Activated CD4-positive, alpha-beta T cell treated with anti-CD3 and anti-CD28 coated beads for 36 hours (primary cell): ENCODE measurements at regions not wholly inside any gene's neighbourhood (a gene's known extent, or its start where the extent isn't known, plus 50 kb on each side); places are given as distances from the start of the nearest gene placed in this dataset.

Experiments
- ATAC-seq: fragments of 200-7000 bp; cut with Tn5 transposase; one replicate; pipeline ENCODE4 v1.10.0; 2021; ENCODE audit warnings: mild to moderate bottlenecking, moderate library complexity
- CTCF ChIA-PET: fragments of 350-600 bp; sonication (Branson Sonifier 250); formaldehyde crosslinking; loops from one replicate; lab custom pipeline; 2021; ENCODE audit warnings: antibody characterized with exemption; lab: Charles Lee
- POLR2A ChIA-PET: fragments of 350-600 bp; sonication (Branson Sonifier 250); formaldehyde crosslinking; loops from one replicate; lab custom pipeline; 2021; ENCODE audit warnings: antibody characterized with exemption, inconsistent platforms; lab: Charles Lee
- DNase-seq: peaks from one replicate; pipeline ENCODE4 v3.0.0-alpha.2; 2020
- H3K27ac Mint-ChIP-seq: one replicate; pipeline ENCODE4 v1.8.0; 2021; ENCODE audit warnings: mixed read lengths
- H3K27me3 Mint-ChIP-seq: one replicate; pipeline ENCODE4 v1.8.0; 2021; ENCODE audit warnings: mixed read lengths
- H3K36me3 Mint-ChIP-seq: one replicate; pipeline ENCODE4 v1.8.0; 2021; ENCODE audit warnings: low read depth, mixed read lengths
- H3K4me1 Mint-ChIP-seq: one replicate; pipeline ENCODE4 v1.8.0; 2021; ENCODE audit warnings: mixed read lengths
- H3K4me3 Mint-ChIP-seq: one replicate; pipeline ENCODE4 v1.8.0; 2021; ENCODE audit warnings: mild to moderate bottlenecking, moderate library complexity, mixed read lengths
- H3K9me3 Mint-ChIP-seq: one replicate; pipeline ENCODE4 v1.8.0; 2021; ENCODE audit warnings: low read depth, mixed read lengths
- intact Hi-C, 2 experiments: fragments of 100-400 bp; cut with DNase I in 1 of 2; cut with micrococcal nuclease in 1 of 2; formaldehyde crosslinking; loops; one replicate each; pipeline versions ENCODE4 v1.14.2 to v1.15.1; 2022 to 2024; cut with DNase I, micrococcal nuclease

- Mint-ChIP-seq H3K9me3 (no peaks in the 10 kb centered on the region), H3K4me1 (no peaks in the 10 kb centered on the region), H3K36me3 (no peaks in the 10 kb centered on the region), H3K4me3 (no peak overlapping the region), H3K27me3 (peaks cover 2% of the 10 kb centered on the region), H3K27ac (no peak overlapping the region)
- intact Hi-C loops, result no loop called here
- no peak for ATAC-seq
- CTCF ChIA-PET, result no interaction called here
- DNase-seq, result no peak
- POLR2A ChIA-PET, result no interaction called here
Measured at GRCh38 chr10:124213471-124213870, 120.1 kb upstream of the CHST15 start.

- CTCF ChIA-PET, result no interaction called here
- Mint-ChIP-seq H3K9me3 (no peaks in the 10 kb centered on the region), H3K27me3 (peaks cover 2% of the 10 kb centered on the region), H3K4me1 (no peaks in the 10 kb centered on the region), H3K36me3 (no peaks in the 10 kb centered on the region), H3K4me3 (no peak overlapping the region), H3K27ac (no peak overlapping the region)
- POLR2A ChIA-PET, result no interaction called here
- intact Hi-C loops, result no loop called here
- no peak for ATAC-seq
- DNase-seq, result no peak
Measured at GRCh38 chr10:124212702-124213101, 119.3 kb upstream of the CHST15 start.

- CTCF ChIA-PET, result no interaction called here
Measured at GRCh38 chr10:124211921-124212320, 118.5 kb upstream of the CHST15 start.

GRCh38 chr10:124210263-124210662, 116.9 kb upstream of the CHST15 start:
- H3K4me3 Mint-ChIP-seq, result no peak overlapping the region
- no peaks in the 10 kb centered on the region for H3K9me3 Mint-ChIP-seq
- no peaks in the 10 kb centered on the region for H3K27me3 Mint-ChIP-seq
- H3K4me1 Mint-ChIP-seq, result no peaks in the 10 kb centered on the region
- ChIA-PET POLR2A (no interaction called here), CTCF (interaction anchor here (0.7 kb wide), 1 partner anchor 300 kb away, joined by 4 read pairs; no protein-coding TSS in a partner anchor)
- no peak for ATAC-seq
- H3K36me3 Mint-ChIP-seq, result no peaks in the 10 kb centered on the region
- intact Hi-C loops, result no loop called here
- no peak overlapping the region for H3K27ac Mint-ChIP-seq
- no peak for DNase-seq

More at GRCh38 chr10:124211921-124212320, 118.5 kb upstream of the CHST15 start:
- no peaks in the 10 kb centered on the region for H3K9me3 Mint-ChIP-seq
- H3K27ac Mint-ChIP-seq, result no peak overlapping the region
- no peak overlapping the region for H3K4me3 Mint-ChIP-seq
- POLR2A ChIA-PET, result no interaction called here
- DNase-seq (no peak), ATAC-seq (no peak)
- H3K36me3 Mint-ChIP-seq, result no peaks in the 10 kb centered on the region
- no peaks in the 10 kb centered on the region for H3K27me3 Mint-ChIP-seq
- intact Hi-C loops, result no loop called here
- H3K4me1 Mint-ChIP-seq, result no peaks in the 10 kb centered on the region

- no peak for DNase-seq
- ChIA-PET CTCF (interaction anchor here (1.2 kb wide), 1 partner anchor 68 kb away, joined by 4 read pairs; no protein-coding TSS in a partner anchor), POLR2A (no interaction called here)
- Mint-ChIP-seq H3K36me3 (no peaks in the 10 kb centered on the region), H3K27me3 (no peaks in the 10 kb centered on the region), H3K4me3 (no peak overlapping the region), H3K9me3 (no peaks in the 10 kb centered on the region), H3K27ac (no peak overlapping the region), H3K4me1 (no peaks in the 10 kb centered on the region)
- no peak for ATAC-seq
- intact Hi-C loops, result no loop called here
Measured at GRCh38 chr10:124207391-124207790, 114.0 kb upstream of the CHST15 start.

GRCh38 chr10:124206616-124207015, 113.2 kb upstream of the CHST15 start:
- no peaks in the 10 kb centered on the region for H3K27me3 Mint-ChIP-seq
- intact Hi-C loops, result no loop called here
- ATAC-seq, result no peak
- ChIA-PET CTCF (interaction anchor here (1.2 kb wide), 1 partner anchor 69 kb away, joined by 4 read pairs; no protein-coding TSS in a partner anchor), POLR2A (no interaction called here)
- no peaks in the 10 kb centered on the region for H3K4me1 Mint-ChIP-seq
- no peak overlapping the region for H3K27ac Mint-ChIP-seq
- H3K36me3 Mint-ChIP-seq, result no peaks in the 10 kb centered on the region
- H3K9me3 Mint-ChIP-seq, result no peaks in the 10 kb centered on the region
- no peak for DNase-seq
- no peak overlapping the region for H3K4me3 Mint-ChIP-seq

GRCh38 chr10:124205432-124205831, 112.0 kb upstream of the CHST15 start:
- H3K27me3 Mint-ChIP-seq, result no peaks in the 10 kb centered on the region
- no peaks in the 10 kb centered on the region for H3K9me3 Mint-ChIP-seq
- H3K4me3 Mint-ChIP-seq, result no peak overlapping the region
- no peaks in the 10 kb centered on the region for H3K36me3 Mint-ChIP-seq
- no peak for ATAC-seq
- ChIA-PET POLR2A (no interaction called here), CTCF (interaction anchor here (1.0 to 1.2 kb wide), 2 partner anchors 19 to 53 kb away, joined by 3 to 5 read pairs; no protein-coding TSS in a partner anchor)
- no peaks in the 10 kb centered on the region for H3K4me1 Mint-ChIP-seq
- DNase-seq, result no peak
- no peak overlapping the region for H3K27ac Mint-ChIP-seq
- intact Hi-C loops, result no loop called here

GRCh38 chr10:124204726-124205125, 111.3 kb upstream of the CHST15 start:
- Mint-ChIP-seq H3K4me3 (no peak overlapping the region), H3K9me3 (no peaks in the 10 kb centered on the region), H3K27ac (no peak overlapping the region), H3K27me3 (peaks cover 3% of the 10 kb centered on the region), H3K36me3 (no peaks in the 10 kb centered on the region), H3K4me1 (no peaks in the 10 kb centered on the region)
- DNase-seq (no peak), ATAC-seq (no peak)
- intact Hi-C loops, result no loop called here
- ChIA-PET CTCF (interaction anchor here (0.6 to 1.2 kb wide), 3 partner anchors 12 to 54 kb away, joined by 3 to 5 read pairs (median 3); no protein-coding TSS in a partner anchor), POLR2A (no interaction called here)

GRCh38 chr10:124200011-124200410, 106.6 kb upstream of the CHST15 start:
- H3K36me3 Mint-ChIP-seq, result no peaks in the 10 kb centered on the region

GRCh38 chr10:124198871-124199270, 105.5 kb upstream of the CHST15 start:
- intact Hi-C loops, result no loop called here
- H3K4me1 Mint-ChIP-seq, result no peaks in the 10 kb centered on the region
- ChIA-PET POLR2A (interaction anchor here (0.5 kb wide), 1 partner anchor 48 kb away, joined by 3 read pairs; no protein-coding TSS in a partner anchor), CTCF (no interaction called here)
- no peaks in the 10 kb centered on the region for H3K36me3 Mint-ChIP-seq
- DNase-seq (no peak), ATAC-seq (no peak)
- H3K27me3 Mint-ChIP-seq, result peaks cover 9% of the 10 kb centered on the region
- H3K9me3 Mint-ChIP-seq, result no peaks in the 10 kb centered on the region
- no peak overlapping the region for H3K27ac Mint-ChIP-seq
- H3K4me3 Mint-ChIP-seq, result no peak overlapping the region

More at GRCh38 chr10:124200011-124200410, 106.6 kb upstream of the CHST15 start:
- no peak overlapping the region for H3K4me3 Mint-ChIP-seq
- DNase-seq (no peak), ATAC-seq (no peak)
- CTCF ChIA-PET, result interaction anchor here (0.6 to 0.7 kb wide), 2 partner anchors 18 to 28 kb away, joined by 3 read pairs; no protein-coding TSS in a partner anchor
- no peak overlapping the region for H3K27ac Mint-ChIP-seq
- H3K9me3 Mint-ChIP-seq, result no peaks in the 10 kb centered on the region
- H3K27me3 Mint-ChIP-seq, result peaks cover 9% of the 10 kb centered on the region
- intact Hi-C loops, result no loop called here
- no peaks in the 10 kb centered on the region for H3K4me1 Mint-ChIP-seq
- POLR2A ChIA-PET, result no interaction called here

GRCh38 chr10:124198125-124198501, 104.7 kb upstream of the CHST15 start:
- no peaks in the 10 kb centered on the region for H3K4me1 Mint-ChIP-seq
- ATAC-seq (no peak), DNase-seq (no peak)
- ChIA-PET CTCF (no interaction called here), POLR2A (no interaction called here)
- no peaks in the 10 kb centered on the region for H3K36me3 Mint-ChIP-seq
- H3K4me3 Mint-ChIP-seq, result no peak overlapping the region
- peaks cover 9% of the 10 kb centered on the region for H3K27me3 Mint-ChIP-seq
- H3K27ac Mint-ChIP-seq, result no peak overlapping the region
- no peaks in the 10 kb centered on the region for H3K9me3 Mint-ChIP-seq
- intact Hi-C loops, result no loop called here

GRCh38 chr10:124197371-124198124, 104.2 kb upstream of the CHST15 start:
- intact Hi-C loops, result no loop called here
- no peak for ATAC-seq
- POLR2A ChIA-PET, result no interaction called here

More at GRCh38 chr10:124197371-124198124, 104.2 kb upstream of the CHST15 start:
- H3K4me3 Mint-ChIP-seq, result no peak overlapping the region
- H3K36me3 Mint-ChIP-seq, result no peaks in the 10 kb centered on the region
- no peak overlapping the region for H3K27ac Mint-ChIP-seq
- H3K27me3 Mint-ChIP-seq, result peaks cover 10% of the 10 kb centered on the region
- no peaks in the 10 kb centered on the region for H3K9me3 Mint-ChIP-seq
- no peak for DNase-seq
- CTCF ChIA-PET, result no interaction called here
- H3K4me1 Mint-ChIP-seq, result no peaks in the 10 kb centered on the region
